ENCODE measurements at regions not wholly inside any gene's neighbourhood (a gene's known extent, or its start where the extent isn't known, plus 50 kb on each side); places are given as distances from the start of the nearest gene placed in this dataset.

GRCh38 chr5:53172630-53173029 lies 63.1 kb upstream of the MOCS2 start:
- Histone ChIP-seq H3K9me3 (ENCODE audit: low read length) (no peaks in the 10 kb centered on the region), H3K9me2 (replicated peaks; ENCODE audit: low read length) (no peaks in the 10 kb centered on the region), H2AFZ (ENCODE audit: low read length) (no peak overlapping the region), H3K27me3 (ENCODE audit: low read length) (no peaks in the 10 kb centered on the region), H3F3A (ENCODE audit: low read length, unreplicated experiment) (no peaks in the 10 kb centered on the region), H3K36me3 (ENCODE audit: low read depth, low read length) (no peaks in the 10 kb centered on the region), H3K9ac (ENCODE audit: low read length) (no peak overlapping the region), H4K20me1 (ENCODE audit: low read length) (no peaks in the 10 kb centered on the region), H3K4me1 (ENCODE audit: insufficient read depth, low read length) (peaks cover 9% of the 10 kb centered on the region), H3K79me2 (ENCODE audit: low read length) (no peaks in the 10 kb centered on the region), H3K4me2 (ENCODE audit: low read length) (no peak overlapping the region), H3K27ac (ENCODE audit: low read length) (no peak overlapping the region), H3K4me3 (ENCODE audit: low read length) (no peak overlapping the region)
- DNase-seq (no peak), ATAC-seq (no peak)
- CTCF ChIA-PET, result no interaction called here
- POLR2A ChIA-PET (ENCODE audit: unreplicated experiment), result no interaction called here
- intact Hi-C loops (cut with micrococcal nuclease), result no loop called here
- no TSS peak for BruUV-seq (replicated peaks)
- TF ChIP-seq CTCF (conservative IDR thresholded peaks at IDR 0.05; ENCODE audit: low read depth, low read length), result no peak
- no peak for TF ChIP-seq EZH2phosphoT487 (IDR thresholded peaks at IDR 0.05; ENCODE audit: borderline replicate concordance, low read length)
- TF ChIP-seq EZH2 (IDR thresholded peaks at IDR 0.05; ENCODE audit: low read length, unreplicated experiment), result no peak

GRCh38 chr5:53173083-53173482 lies 63.5 kb upstream of the MOCS2 start:
- Histone ChIP-seq H3K9me3 (ENCODE audit: low read length) (no peaks in the 10 kb centered on the region), H3K4me2 (ENCODE audit: low read length) (no peak overlapping the region), H3K27me3 (ENCODE audit: low read length) (no peaks in the 10 kb centered on the region), H3K36me3 (ENCODE audit: low read depth, low read length) (no peaks in the 10 kb centered on the region), H2AFZ (ENCODE audit: low read length) (no peak overlapping the region), H3K79me2 (ENCODE audit: low read length) (no peaks in the 10 kb centered on the region), H3K9ac (ENCODE audit: low read length) (no peak overlapping the region), H3K27ac (ENCODE audit: low read length) (no peak overlapping the region), H4K20me1 (ENCODE audit: low read length) (no peaks in the 10 kb centered on the region), H3F3A (ENCODE audit: low read length, unreplicated experiment) (no peaks in the 10 kb centered on the region), H3K9me2 (replicated peaks; ENCODE audit: low read length) (no peaks in the 10 kb centered on the region), H3K4me3 (ENCODE audit: low read length) (no peak overlapping the region), H3K4me1 (ENCODE audit: insufficient read depth, low read length) (peaks cover 9% of the 10 kb centered on the region)
- intact Hi-C loops (cut with micrococcal nuclease), result no loop called here
- TF ChIP-seq EZH2 (IDR thresholded peaks at IDR 0.05; ENCODE audit: low read length, unreplicated experiment) (no peak), CTCF (conservative IDR thresholded peaks at IDR 0.05; ENCODE audit: low read depth, low read length) (no peak), EZH2phosphoT487 (IDR thresholded peaks at IDR 0.05; ENCODE audit: borderline replicate concordance, low read length) (no peak)
- ATAC-seq (no peak), DNase-seq (no peak)
- POLR2A ChIA-PET (ENCODE audit: unreplicated experiment), result no interaction called here
- CTCF ChIA-PET, result no interaction called here
- BruUV-seq (replicated peaks), result no TSS peak

- no peak overlapping the region for H3K4me2 ChIP-seq (ENCODE audit: low read length)
- BruUV-seq (replicated peaks), result no TSS peak
- H3K9me2 ChIP-seq (replicated peaks; ENCODE audit: low read length), result no peaks in the 10 kb centered on the region
- no peak for ATAC-seq
- H3K79me2 ChIP-seq (ENCODE audit: low read length), result no peaks in the 10 kb centered on the region
- intact Hi-C loops (cut with micrococcal nuclease), result no loop called here
- H3K9ac ChIP-seq (ENCODE audit: low read length), result no peak overlapping the region
- ChIA-PET POLR2A (ENCODE audit: unreplicated experiment) (no interaction called here), CTCF (no interaction called here)
- no peaks in the 10 kb centered on the region for H4K20me1 ChIP-seq (ENCODE audit: low read length)
- H3K4me1 ChIP-seq (ENCODE audit: insufficient read depth, low read length), result no peaks in the 10 kb centered on the region
- H3K36me3 ChIP-seq (ENCODE audit: low read depth, low read length), result no peaks in the 10 kb centered on the region
- TF ChIP-seq EZH2 (IDR thresholded peaks at IDR 0.05; ENCODE audit: low read length, unreplicated experiment), result no peak
- no peak for TF ChIP-seq CTCF (conservative IDR thresholded peaks at IDR 0.05; ENCODE audit: low read depth, low read length)
- H3K4me3 ChIP-seq (ENCODE audit: low read length), result no peak overlapping the region
- H3K27ac ChIP-seq (ENCODE audit: low read length), result no peak overlapping the region
- H3K27me3 ChIP-seq (ENCODE audit: low read length), result no peaks in the 10 kb centered on the region
- no peak overlapping the region for H2AFZ ChIP-seq (ENCODE audit: low read length)
- no peaks in the 10 kb centered on the region for H3K9me3 ChIP-seq (ENCODE audit: low read length)
- DNase-seq, result no peak
- H3F3A ChIP-seq (ENCODE audit: low read length, unreplicated experiment), result no peaks in the 10 kb centered on the region
Observed at GRCh38 chr5:53178830-53179229, 69.3 kb upstream of the MOCS2 start.

All from PC-3 (cell line).